ENCODE measurements at regions not wholly inside any gene's neighbourhood (a gene's known extent, or its start where the extent isn't known, plus 50 kb on each side); places are given as distances from the start of the nearest gene placed in this dataset.

DNA sequence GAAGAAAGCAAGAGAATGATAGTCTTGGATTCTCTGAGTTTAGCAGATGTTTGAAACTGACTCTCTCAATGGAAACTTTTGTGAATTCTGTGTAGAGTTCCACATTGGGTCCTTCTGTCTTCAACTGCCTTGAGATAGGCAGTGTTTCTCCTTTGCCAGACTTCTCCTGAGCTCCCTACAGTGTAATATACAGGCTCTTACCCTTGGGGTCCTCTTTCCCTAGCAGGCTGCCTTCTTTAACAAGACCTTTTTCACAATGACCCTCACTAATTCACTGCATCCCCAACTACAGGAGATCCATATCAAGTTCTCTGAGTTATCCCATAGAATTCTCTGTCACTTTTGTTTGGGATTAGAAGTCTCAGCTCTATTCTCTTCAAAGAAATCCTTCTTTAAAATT is 513.0 kb downstream of the XIRP2 start:
- no peak for TF ChIP-seq POLR2AphosphoS5 (IDR thresholded peaks at IDR 0.05; ENCODE audit: borderline replicate concordance, low read depth, low read length)
- no peak for TF ChIP-seq EZH2 (IDR thresholded peaks at IDR 0.05)
- no peak for TF ChIP-seq FOXP2 (optimal IDR thresholded peaks at IDR 0.05; ENCODE audit: control extremely low read depth, extremely low read length, insufficient read depth)
